K562 (cell line): ENCODE measurements at regions not wholly inside any gene's neighbourhood (a gene's known extent, or its start where the extent isn't known, plus 50 kb on each side); places are given as distances from the start of the nearest gene placed in this dataset.

Source experiments
- ATAC-seq: fragments of 200-7000 bp; cut with Tn5 transposase; 3 replicates; pipeline ENCODE4 v1.9.1; 2020; ENCODE audit warnings: moderate library complexity
- BruUV-seq: library from RNA; stranded (reverse); fragments of 400-500 nt; replicated peaks from 2 replicates; lab custom pipeline; 2021; lab: Mats Ljungman, UMichigan
- CTCF ChIA-PET: fragments of 300-600 bp; formaldehyde crosslinking; extraction: SDS; loops from one replicate; lab custom pipeline; 2021; ENCODE audit warnings: low intra/inter-chr PET ratio; lab: Yijun Ruan, JAX
- POLR2A ChIA-PET: fragments of 300-600, 350-650 bp; sonication (Branson Sonifier 250); formaldehyde crosslinking; extraction: SDS; loops from one replicate; lab custom pipeline; 2021; ENCODE audit warnings: antibody characterized with exemption, inconsistent platforms; lab: Yijun Ruan, JAX
- DNase-seq, 4 experiments: peaks; one replicate each; pipeline versions ENCODE4 v3.0.0 to v3.0.0-alpha.2; 2011 to 2018; ENCODE audit warnings: low spot score in 3 of 4, mixed read lengths in 3 of 4; ENCODE audit errors: extremely low read depth in 1 of 4
- FAIRE-seq: peaks from 2 replicates; lab custom pipeline; 2011; peaks lifted over from hg19 to GRCh38; lab: Jason Lieb, UNC
- H2AFZ ChIP-seq: 2 replicates; pipeline ENCODE4 v1.6.0; 2011; ENCODE audit warnings: low read depth, low read length, control low read depth, inconsistent platforms
- H3K27ac ChIP-seq: fragments of 200-600 bp; 3 replicates; pipeline ENCODE4 v1.8.0; 2011; ENCODE audit warnings: low read depth, mild to moderate bottlenecking, control low read depth, inconsistent platforms, low read length, moderate library complexity, mixed read lengths; ENCODE audit errors: extremely low read depth
- H3K27me3 ChIP-seq, 2 experiments: fragments of 300-600 bp in 1 of 2; 2 replicates in 1 of 2; 3 replicates in 1 of 2; pipeline versions ENCODE4 v1.6.0 to v1.8.0; 2011; ENCODE audit warnings: inconsistent platforms in 2 of 2, low read length in 2 of 2, mild to moderate bottlenecking in 1 of 2, mixed read lengths in 1 of 2, moderate library complexity in 1 of 2; ENCODE audit not compliant: control insufficient read depth in 2 of 2, insufficient read depth in 2 of 2
- H3K36me3 ChIP-seq: fragments of 300-600 bp; 3 replicates; pipeline ENCODE4 v1.8.0; 2011; ENCODE audit warnings: mild to moderate bottlenecking, low read length, inconsistent platforms; ENCODE audit not compliant: control insufficient read depth, insufficient read depth
- H3K4me1 ChIP-seq, 2 experiments: fragments of 200-600 bp in 1 of 2; replicated peaks in 1 of 2; 2 replicates in 1 of 2; 3 replicates in 1 of 2; pipeline versions ENCODE4 v1.5.1 to v1.8.0; 2011; ENCODE audit warnings: inconsistent platforms in 2 of 2, low read length in 2 of 2, mild to moderate bottlenecking in 1 of 2, mixed read lengths in 1 of 2, moderate library complexity in 1 of 2; ENCODE audit not compliant: control insufficient read depth in 2 of 2, insufficient read depth in 2 of 2
- H3K4me2 ChIP-seq: 2 replicates; pipeline ENCODE4 v1.6.1; 2011; ENCODE audit warnings: low read length, control low read depth, inconsistent platforms, mixed read lengths; ENCODE audit not compliant: insufficient read depth
- H3K4me3 ChIP-seq: fragments of 200-600 bp; sonication (generic), shearing (Covaris generic); 2 replicates; pipeline ENCODE4 v1.5.1; 2016; ENCODE audit warnings: control low read depth, inconsistent platforms
- H3K79me2 ChIP-seq: fragments of 200-600 bp; 3 replicates; pipeline ENCODE4 v1.8.0; 2011; ENCODE audit warnings: low read length, inconsistent platforms; ENCODE audit not compliant: control insufficient read depth, insufficient read depth
- H3K9ac ChIP-seq, 2 experiments: 2 replicates each; pipeline versions ENCODE4 v1.6.0 to v1.6.1; 2011; ENCODE audit warnings: low read depth in 2 of 2, low read length in 2 of 2, control low read depth in 1 of 2, inconsistent platforms in 1 of 2, mild to moderate bottlenecking in 1 of 2, mixed read lengths in 1 of 2; ENCODE audit not compliant: insufficient read depth in 1 of 2
- H3K9me1 ChIP-seq: one replicate; pipeline ENCODE4 v1.6.0; 2011; ENCODE audit warnings: inconsistent platforms, mild to moderate bottlenecking, low read length, moderate library complexity; ENCODE audit not compliant: control insufficient read depth, insufficient read depth
- H3K9me3 ChIP-seq: replicated peaks from 2 replicates; pipeline ENCODE4 v1.5.1; 2011; ENCODE audit warnings: low read depth, low read length, inconsistent platforms; ENCODE audit not compliant: control insufficient read depth, insufficient read depth
- H4K20me1 ChIP-seq: replicated peaks from 2 replicates; pipeline ENCODE4 v1.6.1; 2011; ENCODE audit warnings: low read length, inconsistent platforms, mixed read lengths; ENCODE audit not compliant: control insufficient read depth, insufficient read depth
- CUX1 ChIP-seq: fragments of 200-800 bp; sonication (Bioruptor generic); IDR thresholded peaks from 2 replicates; pipeline ENCODE4 v1.6.1; 2016; ENCODE audit warnings: missing genetic modification characterization, missing compliant biosample characterization
- CXXC5 ChIP-seq: fragments of 250-450 bp; sonication (Bioruptor Pico); IDR thresholded peaks from 2 replicates; pipeline ENCODE4 v1.8.0; 2022; ENCODE audit warnings: inconsistent platforms, mild to moderate bottlenecking, moderate library complexity
- GABPB2 ChIP-seq: fragments of 250-450 bp; sonication (Bioruptor Pico); conservative IDR thresholded peaks from 2 replicates; pipeline ENCODE4 v1.5.1; 2021; ENCODE audit warnings: mild to moderate bottlenecking
- HDGF ChIP-seq: fragments of 450-650 bp; IDR thresholded peaks from 2 replicates; pipeline ENCODE4 v1.6.1; 2016
- KDM5B ChIP-seq: fragments of 200-600 bp; sonication (generic); IDR thresholded peaks from 2 replicates; pipeline ENCODE4 v1.6.1; 2012; ENCODE audit warnings: low read depth, mild to moderate bottlenecking, moderate library complexity, low read length, control low read depth, inconsistent platforms; ENCODE audit not compliant: insufficient replicate concordance
- MAZ ChIP-seq, 2 experiments: fragments of 450-650 bp in 1 of 2; sonication (generic) in 1 of 2; formaldehyde crosslinking; IDR thresholded peaks in 1 of 2; conservative IDR thresholded peaks in 1 of 2; 2 replicates each; pipeline versions ENCODE4 v1.4.0 to v1.5.0; 2020; ENCODE audit warnings: mild to moderate bottlenecking in 1 of 2, missing genetic modification reagents in 1 of 2
- SPI1 ChIP-seq: IDR thresholded peaks from 2 replicates; pipeline ENCODE4 v1.6.1; 2011; ENCODE audit warnings: low read depth, low read length, control low read depth, borderline replicate concordance
- ZNF121 ChIP-seq: sonication (generic); formaldehyde crosslinking; conservative IDR thresholded peaks from 2 replicates; pipeline ENCODE4 v1.8.0; 2022; ENCODE audit warnings: missing genetic modification reagents
- ZNF274 ChIP-seq: IDR thresholded peaks from 2 replicates; pipeline ENCODE4 v1.6.1; 2011; ENCODE audit warnings: low read depth, mild to moderate bottlenecking, low read length, moderate library complexity, borderline replicate concordance
- ZNF431 ChIP-seq: sonication (generic); formaldehyde crosslinking; IDR thresholded peaks from 2 replicates; pipeline ENCODE4 v1.8.0; 2022; ENCODE audit warnings: mild to moderate bottlenecking, missing genetic modification reagents
- ZNF717 ChIP-seq: fragments of 250-450 bp; sonication (Bioruptor Pico); IDR thresholded peaks from 2 replicates; pipeline ENCODE4 v1.5.0; 2021
- WGBS: fragments of 100-300 bp; shearing (Covaris generic); methylation state at CpG from one replicate; pipeline ENCODE4 v1.1.6; 2016; ENCODE audit warnings: low coverage, mixed read lengths; ENCODE audit not compliant: insufficient coverage; ENCODE audit errors: missing lambda C conversion rate; 5-methylcytosine and 5-hydroxymethylcytosine counted together
- in situ Hi-C: fragments of 300-500 bp; cut with MboI; formaldehyde crosslinking; loops from 4 replicates; pipeline ENCODE4 v1.15.0; 2018; ENCODE audit warnings: inconsistent platforms, mixed read lengths
- intact Hi-C: fragments of 100-400 bp; cut with micrococcal nuclease; formaldehyde crosslinking; loops from 2 replicates; pipeline ENCODE4 v1.14.2; 2022

- Histone ChIP-seq H4K20me1 (no peaks in the 10 kb centered on the region), H3K4me2 (no peak overlapping the region), H3K9me3 (no peaks in the 10 kb centered on the region), H3K27ac (no peak overlapping the region), H3K27me3 (peaks cover 0 to 4% of the 10 kb centered on the region in 2 experiments; a peak in 1 of 5 replicates), H3K36me3 (no peaks in the 10 kb centered on the region), H3K4me1 (no peaks in the 10 kb centered on the region), H3K9ac (no peak overlapping the region), H3K4me3 (no peak overlapping the region), H3K79me2 (no peaks in the 10 kb centered on the region), H3K9me1 (no peaks in the 10 kb centered on the region), H2AFZ (no peak overlapping the region)
- ATAC-seq = no peak
- TF ChIP-seq CXXC5 (no peak), HDGF (no peak), SPI1 (peak; percentile 26; the same call in 1 of the 2 replicates)
- ChIA-PET CTCF (no interaction called here), POLR2A (no interaction called here)
- in situ Hi-C loops = no loop called here
- intact Hi-C loops = no loop called here
- 0% methylated on average over 1 of the region's 1 CpG for WGBS
- FAIRE-seq = no peak
- no TSS peak for BruUV-seq
- no peak for DNase-seq
These were observed 293.0 kb upstream of the CNR1 start for GRCh38 chr6:88459189-88459588.

- intact Hi-C loops (no loop called here), in situ Hi-C loops (no loop called here)
- Histone ChIP-seq H3K9me1 (no peaks in the 10 kb centered on the region), H3K4me3 (no peak overlapping the region), H4K20me1 (no peaks in the 10 kb centered on the region), H3K27me3 (peaks cover 0 to 3% of the 10 kb centered on the region in 2 experiments; a peak in 1 of 5 replicates), H3K27ac (no peak overlapping the region), H2AFZ (no peak overlapping the region), H3K9me3 (no peaks in the 10 kb centered on the region), H3K4me1 (no peaks in the 10 kb centered on the region), H3K79me2 (no peaks in the 10 kb centered on the region), H3K9ac (no peak overlapping the region), H3K36me3 (no peaks in the 10 kb centered on the region), H3K4me2 (no peak overlapping the region)
- CTCF ChIA-PET = no interaction called here
- POLR2A ChIA-PET = interaction anchor here (0.7 kb wide), 1 partner anchor 1319 kb away, joined by 4 read pairs; no protein-coding TSS in a partner anchor
- ATAC-seq (no peak), FAIRE-seq (no peak), DNase-seq (no peak)
- BruUV-seq = no TSS peak
- 0% methylated on average over 3 of the region's 3 CpGs for WGBS
- TF ChIP-seq ZNF274 (no peak), ZNF431 (CRISPR knock-in tag) (no peak), ZNF717 (CRISPR knock-in tag) (no peak), GABPB2 (CRISPR knock-in tag) (no peak), ZNF121 (CRISPR knock-in tag) (no peak), KDM5B (no peak), MAZ (CRISPR knock-in tag; conservative IDR thresholded peaks at IDR 0.05 in 1 of 2, IDR thresholded peaks at IDR 0.05 in 1 of 2) (no peak), CUX1 (CRISPR knock-in tag) (no peak)
These were observed 292.5 kb upstream of the CNR1 start for GRCh38 chr6:88458662-88459061.
